HepG2 (cell line): ENCODE measurements at regions not wholly inside any gene's neighbourhood (a gene's known extent, or its start where the extent isn't known, plus 50 kb on each side); places are given as distances from the start of the nearest gene placed in this dataset.

Source experiments
- ATAC-seq: fragments of 200-7000 bp; cut with Tn5 transposase; 3 replicates; pipeline ENCODE4 v1.9.1; 2020; ENCODE audit warnings: mild to moderate bottlenecking, moderate library complexity
- BruUV-seq: library from RNA; stranded (reverse); fragments of 400-500 nt; replicated peaks from 2 replicates; lab custom pipeline; 2021; lab: Mats Ljungman, UMichigan
- CTCF ChIA-PET: fragments of 300-600 bp; formaldehyde crosslinking; extraction: SDS; loops from one replicate; lab custom pipeline; 2021; ENCODE audit warnings: low total read pairs, inconsistent platforms, low intra/inter-chr PET ratio; lab: Yijun Ruan, JAX
- POLR2A ChIA-PET: fragments of 350-600 bp; sonication (Branson Sonifier 250); formaldehyde crosslinking; loops from one replicate; lab custom pipeline; 2020; ENCODE audit warnings: antibody characterized with exemption, inconsistent platforms; lab: Yijun Ruan, JAX
- DNase-seq: peaks from one replicate; pipeline ENCODE4 v3.0.0-alpha.2; 2015; ENCODE audit warnings: low spot score
- FAIRE-seq: peaks from 3 replicates; lab custom pipeline; 2011; peaks lifted over from hg19 to GRCh38; lab: Jason Lieb, UNC
- H2AFZ ChIP-seq: one replicate; pipeline ENCODE4 v1.6.1; 2011; ENCODE audit warnings: low read length, inconsistent platforms
- H3K27ac ChIP-seq: fragments of 300-600 bp; 3 replicates; pipeline ENCODE4 v1.8.0; 2011; ENCODE audit warnings: mixed run types, mild to moderate bottlenecking, mixed read lengths, low read length, inconsistent platforms; ENCODE audit not compliant: insufficient read depth; ENCODE audit errors: extremely low read length
- H3K27me3 ChIP-seq, 2 experiments: fragments of 200-600 bp in 1 of 2; 2 replicates in 1 of 2; 3 replicates in 1 of 2; pipeline versions ENCODE4 v1.6.0 to v1.8.0; 2011; ENCODE audit warnings: low read length in 2 of 2, mild to moderate bottlenecking in 2 of 2, moderate library complexity in 2 of 2, inconsistent platforms in 1 of 2; ENCODE audit not compliant: insufficient read depth in 2 of 2, control insufficient read depth in 1 of 2
- H3K36me3 ChIP-seq, 2 experiments: fragments of 200-600 bp in 1 of 2; replicated peaks in 1 of 2; 2 replicates in 1 of 2; 3 replicates in 1 of 2; pipeline versions ENCODE4 v1.5.1 to v1.8.0; 2011; ENCODE audit warnings: low read length in 2 of 2, inconsistent platforms in 1 of 2; ENCODE audit not compliant: insufficient read depth in 2 of 2, control insufficient read depth in 1 of 2
- H3K4me1 ChIP-seq: 2 replicates; pipeline ENCODE4 v1.5.1; 2012; ENCODE audit warnings: low read length, inconsistent platforms; ENCODE audit not compliant: insufficient read depth
- H3K4me2 ChIP-seq: 2 replicates; pipeline ENCODE4 v1.6.0; 2011; ENCODE audit warnings: low read depth, low read length, inconsistent platforms
- H3K4me3 ChIP-seq, 3 experiments: fragments of 200-600 bp in 1 of 3; sonication (generic), shearing (Covaris generic) in 1 of 3; replicated peaks in 1 of 3; 2 replicates each; pipeline ENCODE4 v1.5.1; 2011 to 2016; ENCODE audit warnings: low read length in 3 of 3, inconsistent platforms in 2 of 3, low read depth in 2 of 3, mild to moderate bottlenecking in 2 of 3, control low read depth in 1 of 3, mixed read lengths in 1 of 3; ENCODE audit not compliant: insufficient read depth in 1 of 3
- H3K79me2 ChIP-seq: one replicate; pipeline ENCODE4 v1.6.1; 2011; ENCODE audit warnings: low read length, inconsistent platforms; ENCODE audit not compliant: insufficient read depth
- H3K9ac ChIP-seq: 2 replicates; pipeline ENCODE4 v1.6.0; 2011; ENCODE audit warnings: mild to moderate bottlenecking, low read depth, low read length, inconsistent platforms; ENCODE audit not compliant: insufficient read depth
- H3K9me3 ChIP-seq: 2 replicates; pipeline ENCODE4 v1.5.1; 2012; ENCODE audit warnings: mild to moderate bottlenecking, low read length
- H4K20me1 ChIP-seq: 2 replicates; pipeline ENCODE4 v1.6.0; 2011; ENCODE audit warnings: inconsistent platforms, mild to moderate bottlenecking, low read length, moderate library complexity; ENCODE audit not compliant: insufficient read depth
- NCOA2 ChIP-seq: sonication (generic); formaldehyde crosslinking; IDR thresholded peaks from 2 replicates; pipeline ENCODE4 v1.8.0; 2022; ENCODE audit warnings: inconsistent platforms
- ZNF607 ChIP-seq: sonication (generic); formaldehyde crosslinking; IDR thresholded peaks from 2 replicates; pipeline ENCODE4 v1.5.1; 2020; ENCODE audit warnings: missing genetic modification reagents, mild to moderate bottlenecking, borderline replicate concordance
- WGBS: methylation state at CpG from one replicate; pipeline ENCODE4 v1.1.6; 2017; ENCODE audit warnings: low lambda C conversion rate; 5-methylcytosine and 5-hydroxymethylcytosine counted together
- in situ Hi-C: cut with HindIII; loops from 2 replicates; pipeline ENCODE4 v1.10.0; 2017; ENCODE audit warnings: low pct_unique_long_range_greater_than_20kb; ENCODE audit not compliant: extremely low pct_ligation_motif_present
- intact Hi-C: fragments of 100-400 bp; cut with micrococcal nuclease; formaldehyde crosslinking; loops from one replicate; pipeline ENCODE4 v1.10.0; 2022; ENCODE audit not compliant: unreplicated experiment
- TF ChIP-seq, protein P1 (sequence below): sonication (generic); formaldehyde crosslinking; IDR thresholded peaks from 2 replicates; pipeline ENCODE4 v1.5.0; 2020; ENCODE audit warnings: mild to moderate bottlenecking, missing genetic modification reagents
- TF ChIP-seq, protein P2 (sequence below): sonication (generic); formaldehyde crosslinking; IDR thresholded peaks from 2 replicates; pipeline ENCODE4 v1.5.0; 2020; ENCODE audit warnings: missing genetic modification reagents, mild to moderate bottlenecking, borderline replicate concordance

DNA sequence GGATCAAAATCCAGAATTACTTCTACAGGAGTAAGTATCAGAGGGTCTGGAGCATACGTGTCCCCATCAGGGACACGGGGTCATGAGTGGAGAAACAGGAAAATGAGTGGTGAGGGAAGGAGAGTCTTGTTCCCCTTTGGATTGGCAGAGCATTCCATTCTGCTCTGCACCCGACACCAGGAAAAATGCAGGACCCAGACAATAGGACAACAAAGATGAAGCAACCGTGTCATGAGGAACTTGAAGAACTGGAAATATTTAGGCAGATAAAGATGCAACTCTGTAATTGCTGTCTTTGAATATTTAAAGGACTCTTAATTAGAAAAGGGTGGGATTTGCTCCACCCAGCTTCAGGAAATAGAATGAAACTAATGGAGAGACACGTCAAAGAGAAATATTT is 89.0 kb upstream of the BLID start:
- ATAC-seq (no peak), FAIRE-seq (no peak)
- POLR2A ChIA-PET, result no interaction called here
- Histone ChIP-seq H3K4me2 (no peak overlapping the region), H2AFZ (no peak overlapping the region), H3K4me3 (no peak overlapping the region), H4K20me1 (no peaks in the 10 kb centered on the region), H3K9ac (no peak overlapping the region), H3K9me3 (no peaks in the 10 kb centered on the region), H3K36me3 (no peaks in the 10 kb centered on the region), H3K27me3 (peaks cover 1 to 8% of the 10 kb centered on the region in 2 experiments; a peak in 1 of 5 replicates), H3K79me2 (no peaks in the 10 kb centered on the region), H3K4me1 (peaks cover 24% of the 10 kb centered on the region), H3K27ac (no peak overlapping the region)
- intact Hi-C loops, result no loop called here
- in situ Hi-C loops, result loop anchor here (5.0 kb wide), 1 partner anchor 553 kb away; no protein-coding TSS in a partner anchor
- WGBS, result 38% methylated on average over 5 of the region's 5 CpGs
- CTCF ChIA-PET, result no interaction called here
- BruUV-seq, result no TSS peak
- TF ChIP-seq, protein P1, sequence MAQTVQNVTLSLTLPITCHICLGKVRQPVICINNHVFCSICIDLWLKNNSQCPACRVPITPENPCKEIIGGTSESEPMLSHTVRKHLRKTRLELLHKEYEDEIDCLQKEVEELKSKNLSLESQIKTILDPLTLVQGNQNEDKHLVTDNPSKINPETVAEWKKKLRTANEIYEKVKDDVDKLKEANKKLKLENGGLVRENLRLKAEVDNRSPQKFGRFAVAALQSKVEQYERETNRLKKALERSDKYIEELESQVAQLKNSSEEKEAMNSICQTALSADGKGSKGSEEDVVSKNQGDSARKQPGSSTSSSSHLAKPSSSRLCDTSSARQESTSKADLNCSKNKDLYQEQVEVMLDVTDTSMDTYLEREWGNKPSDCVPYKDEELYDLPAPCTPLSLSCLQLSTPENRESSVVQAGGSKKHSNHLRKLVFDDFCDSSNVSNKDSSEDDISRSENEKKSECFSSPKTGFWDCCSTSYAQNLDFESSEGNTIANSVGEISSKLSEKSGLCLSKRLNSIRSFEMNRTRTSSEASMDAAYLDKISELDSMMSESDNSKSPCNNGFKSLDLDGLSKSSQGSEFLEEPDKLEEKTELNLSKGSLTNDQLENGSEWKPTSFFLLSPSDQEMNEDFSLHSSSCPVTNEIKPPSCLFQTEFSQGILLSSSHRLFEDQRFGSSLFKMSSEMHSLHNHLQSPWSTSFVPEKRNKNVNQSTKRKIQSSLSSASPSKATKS, result no peak
- no peak for TF ChIP-seq NCOA2 (CRISPR knock-in tag)
- TF ChIP-seq, protein P2, sequence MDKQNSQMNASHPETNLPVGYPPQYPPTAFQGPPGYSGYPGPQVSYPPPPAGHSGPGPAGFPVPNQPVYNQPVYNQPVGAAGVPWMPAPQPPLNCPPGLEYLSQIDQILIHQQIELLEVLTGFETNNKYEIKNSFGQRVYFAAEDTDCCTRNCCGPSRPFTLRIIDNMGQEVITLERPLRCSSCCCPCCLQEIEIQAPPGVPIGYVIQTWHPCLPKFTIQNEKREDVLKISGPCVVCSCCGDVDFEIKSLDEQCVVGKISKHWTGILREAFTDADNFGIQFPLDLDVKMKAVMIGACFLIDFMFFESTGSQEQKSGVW (CRISPR knock-in tag), result no peak
- TF ChIP-seq, all 625 proteins: peak for 0
- DNase-seq, result no peak

DNA sequence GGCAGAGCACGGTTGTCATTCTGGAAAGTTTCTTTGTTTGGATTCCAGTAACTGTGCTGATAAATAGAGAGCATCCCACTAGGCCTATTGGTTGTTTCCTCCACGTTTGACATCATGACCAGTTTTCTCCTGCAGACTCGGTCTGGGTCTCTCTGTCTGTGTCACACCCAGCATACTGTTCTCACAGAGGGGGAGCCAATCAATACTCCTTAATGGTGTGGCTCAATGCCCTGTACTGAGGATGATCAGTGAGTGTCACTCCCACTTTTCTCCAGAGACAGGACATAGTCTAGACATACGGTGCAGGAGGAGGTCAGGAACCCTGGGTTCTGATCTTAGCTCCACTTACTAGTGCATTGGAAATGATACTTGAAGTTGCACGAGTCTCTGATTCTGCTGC is 88.2 kb upstream of the BLID start:
- Histone ChIP-seq H3K9me3 (no peaks in the 10 kb centered on the region), H3K79me2 (no peaks in the 10 kb centered on the region), H3K36me3 (no peaks in the 10 kb centered on the region), H3K4me1 (peaks cover 20% of the 10 kb centered on the region), H3K4me3 (no peak overlapping the region), H3K27ac (no peak overlapping the region), H3K9ac (no peak overlapping the region), H4K20me1 (no peaks in the 10 kb centered on the region), H3K27me3 (peaks cover 1 to 8% of the 10 kb centered on the region in 2 experiments; a peak in 1 of 5 replicates), H3K4me2 (no peak overlapping the region), H2AFZ (no peak overlapping the region)
- no TSS peak for BruUV-seq
- ChIA-PET POLR2A (no interaction called here), CTCF (interaction anchor here (2.8 kb wide), 1 partner anchor 548 kb away, joined by 45 read pairs; no protein-coding TSS in a partner anchor)
- ATAC-seq (no peak), DNase-seq (no peak), FAIRE-seq (no peak)
- in situ Hi-C loops, result no loop called here
- 31% methylated on average over 5 of the region's 5 CpGs for WGBS
- intact Hi-C loops, result no loop called here
- TF ChIP-seq ZNF607 (CRISPR knock-in tag), result no peak
- TF ChIP-seq, all 625 proteins: peak for 0
